ENCODE measurements at regions not wholly inside any gene's neighbourhood (a gene's known extent, or its start where the extent isn't known, plus 50 kb on each side); places are given as distances from the start of the nearest gene placed in this dataset.
"Not testable (repeated sequence)": the region's sequence is repeated elsewhere in the genome, so short reads cannot be mapped to it uniquely, and the experiment has no call there.

- no peak for DNase-seq (ENCODE audit: low read depth in 1 of 2, low spot score in 1 of 2)
- Histone ChIP-seq H3K36me3 (no peaks in the 10 kb centered on the region), H3K9me3 (ENCODE audit: low read depth) (no peaks in the 10 kb centered on the region), H3K4me3 (no peak overlapping the region), H3K27me3 (no peaks in the 10 kb centered on the region), H3K27ac (no peak overlapping the region), H3K4me1 (ENCODE audit: low read depth) (no peaks in the 10 kb centered on the region)
- TF ChIP-seq CTCF (IDR thresholded peaks at IDR 0.05; ENCODE audit: low read depth, low read length) = no peak
Observed at GRCh38 chr3:196141866-196142201, 59.9 kb upstream of the TFRC start.

- H3K4me1 ChIP-seq (ENCODE audit: low read depth) = no peaks in the 10 kb centered on the region
- no peak overlapping the region for H3K27ac ChIP-seq
- no peak overlapping the region for H3K4me3 ChIP-seq
- TF ChIP-seq CTCF (IDR thresholded peaks at IDR 0.05; ENCODE audit: low read depth, low read length) = no peak
- H3K27me3 ChIP-seq = no peaks in the 10 kb centered on the region
- H3K9me3 ChIP-seq (ENCODE audit: low read depth) = no peaks in the 10 kb centered on the region
- no peaks in the 10 kb centered on the region for H3K36me3 ChIP-seq
- no peak for DNase-seq (ENCODE audit: low read depth in 1 of 2, low spot score in 1 of 2)
Observed at GRCh38 chr3:196141052-196141865, 59.4 kb upstream of the TFRC start.

GRCh38 chr3:196140224-196140623 is 58.3 kb upstream of the TFRC start:
- TF ChIP-seq CTCF (IDR thresholded peaks at IDR 0.05; ENCODE audit: low read depth, low read length) = no peak
- no peaks in the 10 kb centered on the region for H3K4me1 ChIP-seq (ENCODE audit: low read depth)
- H3K36me3 ChIP-seq = no peaks in the 10 kb centered on the region
- no peaks in the 10 kb centered on the region for H3K27me3 ChIP-seq
- H3K27ac ChIP-seq = no peak overlapping the region
- no peaks in the 10 kb centered on the region for H3K9me3 ChIP-seq (ENCODE audit: low read depth)
- no peak for DNase-seq (ENCODE audit: low read depth in 1 of 2, low spot score in 1 of 2)
- H3K4me3 ChIP-seq = no peak overlapping the region

- Histone ChIP-seq H3K4me3 (no peak overlapping the region), H3K36me3 (no peaks in the 10 kb centered on the region), H3K27ac (no peak overlapping the region), H3K4me1 (ENCODE audit: low read depth) (no peaks in the 10 kb centered on the region), H3K27me3 (no peaks in the 10 kb centered on the region), H3K9me3 (ENCODE audit: low read depth) (no peaks in the 10 kb centered on the region)
- no peak for DNase-seq (ENCODE audit: low read depth in 1 of 2, low spot score in 1 of 2)
- no peak for TF ChIP-seq CTCF (IDR thresholded peaks at IDR 0.05; ENCODE audit: low read depth, low read length)
Observed at GRCh38 chr3:196139281-196139680, 57.4 kb upstream of the TFRC start.

- no peak overlapping the region for H3K27ac ChIP-seq
- DNase-seq (ENCODE audit: low read depth in 1 of 2, low spot score in 1 of 2) = peak in 1 of 2 donors; percentile 69
- H3K36me3 ChIP-seq = no peaks in the 10 kb centered on the region
- TF ChIP-seq CTCF (IDR thresholded peaks at IDR 0.05; ENCODE audit: low read depth, low read length) = no peak
- H3K27me3 ChIP-seq = no peaks in the 10 kb centered on the region
- H3K4me1 ChIP-seq (ENCODE audit: low read depth) = no peaks in the 10 kb centered on the region
- no peaks in the 10 kb centered on the region for H3K9me3 ChIP-seq (ENCODE audit: low read depth)
- no peak overlapping the region for H3K4me3 ChIP-seq
Observed at GRCh38 chr3:196138482-196139254, 56.8 kb upstream of the TFRC start.

GRCh38 chr3:196136640-196136989 is 54.7 kb upstream of the TFRC start:
- not testable (repeated sequence) for H3K9me3 ChIP-seq (ENCODE audit: low read depth); H3K4me3 ChIP-seq; H3K27ac ChIP-seq; H3K36me3 ChIP-seq; DNase-seq (ENCODE audit: low read depth in 1 of 2, low spot score in 1 of 2); H3K27me3 ChIP-seq; H3K4me1 ChIP-seq (ENCODE audit: low read depth)
